ENCODE measurements at regions not wholly inside any gene's neighbourhood (a gene's known extent, or its start where the extent isn't known, plus 50 kb on each side); places are given as distances from the start of the nearest gene placed in this dataset.

DNA sequence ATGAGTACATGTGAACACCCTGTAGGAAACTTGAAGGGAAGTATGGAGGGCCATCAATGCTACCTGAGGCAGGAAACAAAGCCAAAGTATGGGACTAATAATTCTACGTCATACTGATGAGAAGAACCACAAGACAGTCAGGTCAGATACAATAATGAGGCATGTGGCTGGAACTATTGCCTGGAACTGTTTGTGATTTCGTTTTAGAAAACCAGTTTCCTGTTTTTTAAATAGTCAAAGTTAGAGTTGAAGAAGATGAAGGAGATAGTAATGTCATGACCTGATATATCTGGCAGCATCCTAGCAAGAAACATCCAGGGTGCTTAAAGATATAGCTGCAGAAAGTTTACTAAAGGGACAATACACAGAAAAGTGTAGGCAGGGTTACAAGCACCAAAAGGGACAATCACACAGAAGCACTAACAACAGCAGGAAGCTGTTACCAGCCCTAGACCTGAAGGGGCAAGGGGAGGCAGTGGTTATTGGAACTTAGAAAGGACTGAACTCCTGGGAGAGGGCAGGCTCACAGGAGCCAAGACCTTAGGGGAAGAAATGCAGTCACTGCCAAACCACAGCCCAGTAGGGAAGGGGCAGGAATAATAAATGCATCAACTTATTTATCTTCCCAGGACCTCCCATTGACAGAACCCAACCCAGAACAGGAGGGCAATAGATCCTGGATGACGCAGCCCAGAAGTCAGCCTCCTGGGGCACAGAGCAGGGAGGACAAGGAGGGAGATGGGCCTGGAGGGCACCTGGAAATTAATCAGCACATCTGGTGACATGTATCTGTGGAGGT is 302.1 kb upstream of the STT3B start:
- TF ChIP-seq CTCF (IDR thresholded peaks at IDR 0.05), result no peak
- no peak for TF ChIP-seq POLR2A (IDR thresholded peaks at IDR 0.05; ENCODE audit: low read length)
- TF ChIP-seq JUNB (IDR thresholded peaks at IDR 0.05), result no peak
- TF ChIP-seq EP300 (IDR thresholded peaks at IDR 0.05), result no peak
- TF ChIP-seq HMGXB4 (CRISPR knock-in tag; IDR thresholded peaks at IDR 0.05; ENCODE audit: borderline replicate concordance), result no peak
- no peak for TF ChIP-seq PBX3 (IDR thresholded peaks at IDR 0.05)
- TF ChIP-seq RAD21 (conservative IDR thresholded peaks at IDR 0.05 in 1 of 2, IDR thresholded peaks at IDR 0.05 in 1 of 2), result no peak
- TF ChIP-seq RFX5 (IDR thresholded peaks at IDR 0.05), result no peak

Measured in A549 (cell line).